Fibroblast of mammary gland (primary cell): ENCODE measurements at regions not wholly inside any gene's neighbourhood (a gene's known extent, or its start where the extent isn't known, plus 50 kb on each side); places are given as distances from the start of the nearest gene placed in this dataset.

ENCODE experiments used
- DNase-seq: peaks from one replicate; pipeline ENCODE4 v3.0.0-alpha.2; 2010; ENCODE audit warnings: low read depth
- H3K4me3 ChIP-seq: 2 replicates; pipeline ENCODE4 v1.5.1; 2011; ENCODE audit warnings: low read depth, mild to moderate bottlenecking, low read length, moderate library complexity; ENCODE audit not compliant: control insufficient read depth
- TF ChIP-seq, protein P1 (sequence below): conservative IDR thresholded peaks from 2 replicates; pipeline ENCODE4 v1.5.1; 2011; ENCODE audit warnings: low read depth, low read length, inconsistent platforms; ENCODE audit not compliant: control insufficient read depth, insufficient read depth

DNA sequence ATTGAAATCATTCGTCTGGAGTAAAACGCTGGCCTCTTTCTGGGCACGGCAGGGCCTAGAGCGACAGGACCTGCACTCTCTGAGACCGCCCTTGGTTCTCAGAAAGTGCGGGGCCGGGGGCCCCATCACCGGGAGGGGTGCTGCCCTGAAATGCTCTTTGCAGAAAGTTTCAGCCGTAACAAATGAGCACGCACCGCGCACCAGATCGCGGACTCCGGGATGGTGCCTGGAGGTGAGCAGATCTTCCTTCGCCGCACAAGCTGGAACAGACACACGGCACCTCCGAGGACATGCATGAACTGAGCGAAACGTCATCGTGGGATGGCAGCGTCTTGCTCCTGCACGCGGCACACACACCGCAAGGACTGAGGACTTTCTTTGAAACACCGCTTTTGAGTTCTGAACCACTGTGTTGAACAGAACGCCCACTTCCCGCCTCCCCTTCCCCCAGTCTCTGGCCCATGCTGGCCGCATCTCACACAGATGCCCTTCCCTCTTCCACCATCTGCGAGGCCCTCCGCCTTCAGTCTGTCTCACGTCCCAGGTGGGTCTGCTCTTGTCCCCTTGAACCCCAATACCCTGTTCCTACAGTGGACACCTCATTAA, 538.7 kb upstream of the MGMT start:
- no peak for DNase-seq
- H3K4me3 ChIP-seq = no peak overlapping the region
- TF ChIP-seq, protein P1, sequence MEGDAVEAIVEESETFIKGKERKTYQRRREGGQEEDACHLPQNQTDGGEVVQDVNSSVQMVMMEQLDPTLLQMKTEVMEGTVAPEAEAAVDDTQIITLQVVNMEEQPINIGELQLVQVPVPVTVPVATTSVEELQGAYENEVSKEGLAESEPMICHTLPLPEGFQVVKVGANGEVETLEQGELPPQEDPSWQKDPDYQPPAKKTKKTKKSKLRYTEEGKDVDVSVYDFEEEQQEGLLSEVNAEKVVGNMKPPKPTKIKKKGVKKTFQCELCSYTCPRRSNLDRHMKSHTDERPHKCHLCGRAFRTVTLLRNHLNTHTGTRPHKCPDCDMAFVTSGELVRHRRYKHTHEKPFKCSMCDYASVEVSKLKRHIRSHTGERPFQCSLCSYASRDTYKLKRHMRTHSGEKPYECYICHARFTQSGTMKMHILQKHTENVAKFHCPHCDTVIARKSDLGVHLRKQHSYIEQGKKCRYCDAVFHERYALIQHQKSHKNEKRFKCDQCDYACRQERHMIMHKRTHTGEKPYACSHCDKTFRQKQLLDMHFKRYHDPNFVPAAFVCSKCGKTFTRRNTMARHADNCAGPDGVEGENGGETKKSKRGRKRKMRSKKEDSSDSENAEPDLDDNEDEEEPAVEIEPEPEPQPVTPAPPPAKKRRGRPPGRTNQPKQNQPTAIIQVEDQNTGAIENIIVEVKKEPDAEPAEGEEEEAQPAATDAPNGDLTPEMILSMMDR = no peak

DNA sequence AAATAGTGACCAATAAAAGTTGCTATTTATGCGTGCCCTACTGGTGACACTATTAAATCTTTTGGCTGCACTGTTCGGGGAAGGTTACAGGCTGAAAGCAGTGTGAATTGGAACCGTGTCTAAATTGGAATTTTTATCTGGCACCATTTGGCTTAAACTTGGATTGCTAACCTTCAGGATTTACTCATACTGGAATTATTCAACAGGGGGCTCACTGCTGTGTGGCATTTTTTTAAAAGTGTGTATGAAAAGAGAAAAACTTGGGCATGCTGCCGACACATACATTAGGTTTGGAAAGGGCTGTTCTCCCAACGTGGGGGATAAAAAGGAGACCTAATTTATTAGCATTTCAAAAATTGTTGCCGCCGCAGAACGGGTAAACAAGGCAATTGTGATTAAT, 537.9 kb upstream of the MGMT start:
- H3K4me3 ChIP-seq = no peak overlapping the region
- TF ChIP-seq, protein P1 = no peak
- DNase-seq = no peak

DNA sequence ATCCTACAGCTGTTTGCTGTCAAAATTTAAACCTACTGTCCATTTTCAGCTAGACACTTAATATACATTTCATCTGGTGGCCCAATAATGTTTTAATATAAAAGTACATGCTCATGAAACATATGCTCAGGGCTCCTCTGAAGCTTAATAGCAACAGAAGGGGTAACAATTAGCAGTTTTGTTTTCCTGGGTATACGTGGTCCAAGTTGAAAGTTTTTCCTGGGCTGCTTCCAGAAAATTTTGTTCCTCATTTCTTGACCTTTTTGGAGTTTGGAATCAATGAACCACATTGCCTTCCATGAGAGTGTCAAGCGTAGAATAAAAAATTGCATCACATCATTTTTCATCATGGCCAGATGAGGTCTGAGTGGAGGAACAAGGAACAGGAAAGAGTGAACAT, 537.3 kb upstream of the MGMT start:
- no peak for DNase-seq
- TF ChIP-seq, protein P1 = no peak
- no peak overlapping the region for H3K4me3 ChIP-seq

DNA sequence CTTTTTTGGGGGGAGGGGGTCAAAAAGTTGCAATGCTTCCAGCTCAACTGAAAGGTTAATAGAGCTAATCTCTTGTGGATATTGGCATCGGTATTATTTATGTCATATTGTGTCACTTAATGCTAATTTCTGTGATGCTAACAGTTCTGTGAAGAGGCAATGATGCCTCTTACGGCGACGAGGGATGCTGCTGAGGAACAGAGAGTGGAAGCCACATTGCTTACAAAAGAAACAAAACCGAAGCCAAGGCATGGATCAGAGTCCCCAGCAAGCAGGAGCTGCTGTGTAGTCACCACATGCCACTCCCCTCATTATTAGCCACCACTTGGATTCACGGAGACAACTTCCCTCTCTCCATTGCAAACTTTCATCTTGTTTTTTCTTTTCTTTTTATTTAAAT, 536.5 kb upstream of the MGMT start:
- DNase-seq = no peak
- TF ChIP-seq, protein P1 = no peak
- H3K4me3 ChIP-seq = no peak overlapping the region

DNA sequence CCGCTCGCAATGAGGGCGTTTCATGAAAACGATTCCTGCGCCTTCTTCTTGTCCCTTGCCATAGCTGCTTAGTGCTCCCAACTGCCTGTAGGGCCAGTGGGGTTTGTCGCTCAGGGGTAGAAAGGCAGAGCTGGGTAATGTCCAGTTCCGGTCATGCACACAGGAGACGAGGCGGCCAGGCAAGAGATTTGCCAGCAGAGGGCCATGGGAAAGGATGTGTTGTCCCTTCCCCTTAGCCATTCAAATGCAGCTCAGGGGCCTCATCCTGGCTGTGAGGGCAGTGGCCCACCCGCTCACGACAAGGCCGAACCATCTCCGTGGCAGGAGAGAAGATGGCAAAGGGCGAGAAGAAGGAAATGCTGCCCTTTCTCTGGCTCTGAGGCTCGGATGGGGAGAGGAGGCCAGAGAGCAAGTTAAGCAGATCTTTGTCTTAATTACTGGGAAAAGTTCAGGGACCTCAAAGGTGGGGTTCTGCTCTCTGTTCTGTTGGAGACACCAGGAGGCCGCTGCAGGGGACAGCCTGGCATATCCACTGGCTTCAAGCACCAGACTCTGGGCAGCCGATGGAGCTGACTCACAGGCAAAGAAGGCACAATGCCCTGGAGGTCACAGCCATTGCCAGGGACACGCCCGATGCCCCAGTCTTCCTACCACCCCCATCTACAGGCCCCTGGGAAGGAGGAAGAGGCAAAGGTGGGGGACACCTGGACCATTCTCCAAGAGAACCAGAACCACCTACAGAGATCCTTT, 534.8 kb upstream of the MGMT start:
- DNase-seq = no peak
- H3K4me3 ChIP-seq = no peak overlapping the region
- TF ChIP-seq, protein P1 = no peak

DNA sequence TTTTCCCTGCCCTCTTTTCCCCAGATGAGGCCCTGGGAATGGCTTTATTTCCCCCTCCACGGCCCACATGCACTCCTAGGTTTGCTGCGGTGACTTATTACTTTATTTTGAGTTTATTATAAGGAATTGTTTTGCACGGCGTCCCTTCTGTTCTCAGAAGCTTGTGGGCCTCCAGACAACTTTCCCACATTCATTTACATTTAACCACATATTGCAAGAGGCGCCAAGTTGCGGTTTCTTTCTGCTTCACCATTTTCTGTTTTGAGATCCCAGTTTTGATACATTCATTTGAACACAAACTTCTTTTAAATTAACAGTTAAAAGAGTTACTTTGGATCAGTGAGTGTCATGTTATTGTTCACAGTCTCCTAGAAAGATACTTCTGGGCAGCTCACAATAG, 532.5 kb upstream of the MGMT start:
- DNase-seq = no peak
- TF ChIP-seq, protein P1 = no peak
- no peak overlapping the region for H3K4me3 ChIP-seq

DNA sequence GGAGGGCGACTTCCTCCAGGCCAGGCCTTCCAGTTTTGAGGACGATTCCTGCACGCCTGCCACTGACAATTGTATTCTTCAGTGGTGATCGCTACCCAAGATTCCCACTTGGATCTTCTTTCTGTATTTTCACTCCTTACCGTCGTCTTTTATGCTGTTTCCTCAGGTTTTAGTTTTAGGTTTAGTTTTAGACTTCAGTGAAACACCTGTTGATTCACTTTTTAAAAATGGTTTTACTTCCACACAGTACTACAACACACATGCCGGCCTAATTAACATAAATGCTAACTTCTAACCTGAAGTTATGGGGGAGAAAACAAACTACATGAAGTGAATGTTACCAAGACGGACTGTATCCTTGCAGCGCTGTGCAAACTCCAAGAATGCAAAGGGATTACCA, 530.6 kb upstream of the MGMT start:
- no peak overlapping the region for H3K4me3 ChIP-seq
- no peak for DNase-seq
- TF ChIP-seq, protein P1 = no peak
